ENCODE measurements at regions not wholly inside any gene's neighbourhood (a gene's known extent, or its start where the extent isn't known, plus 50 kb on each side); places are given as distances from the start of the nearest gene placed in this dataset.

- TF ChIP-seq CTCF (conservative IDR thresholded peaks at IDR 0.05) (no peak), ZFX (IDR thresholded peaks at IDR 0.05) (no peak)
- H3K27ac ChIP-seq = no peak overlapping the region
Observed at GRCh38 chr4:128690011-128690410, 119.5 kb upstream of the JADE1 start.

GRCh38 chr4:128688846-128689437, 120.6 kb upstream of the JADE1 start:
- H3K27ac ChIP-seq = no peak overlapping the region
- TF ChIP-seq ZFX (IDR thresholded peaks at IDR 0.05) = no peak
- no peak for TF ChIP-seq CTCF (conservative IDR thresholded peaks at IDR 0.05)

GRCh38 chr4:128688033-128688721, 121.3 kb upstream of the JADE1 start:
- H3K27ac ChIP-seq = no peak overlapping the region
- no peak for TF ChIP-seq CTCF (conservative IDR thresholded peaks at IDR 0.05)
- TF ChIP-seq ZFX (IDR thresholded peaks at IDR 0.05) = no peak

GRCh38 chr4:128686810-128687209, 122.7 kb upstream of the JADE1 start:
- TF ChIP-seq CTCF (conservative IDR thresholded peaks at IDR 0.05) = no peak
- no peak for TF ChIP-seq ZFX (IDR thresholded peaks at IDR 0.05)
- H3K27ac ChIP-seq = no peak overlapping the region

GRCh38 chr4:128686032-128686465, 123.5 kb upstream of the JADE1 start:
- no peak overlapping the region for H3K27ac ChIP-seq
- TF ChIP-seq ZFX (IDR thresholded peaks at IDR 0.05) (no peak), CTCF (conservative IDR thresholded peaks at IDR 0.05) (no peak)

- TF ChIP-seq ZFX (IDR thresholded peaks at IDR 0.05) = no peak
- TF ChIP-seq CTCF (conservative IDR thresholded peaks at IDR 0.05) = no peak
- H3K27ac ChIP-seq = no peak overlapping the region
Observed at GRCh38 chr4:128684016-128684415, 125.5 kb upstream of the JADE1 start.

GRCh38 chr4:128682942-128683666, 126.4 kb upstream of the JADE1 start:
- H3K27ac ChIP-seq = no peak overlapping the region
- TF ChIP-seq CTCF (conservative IDR thresholded peaks at IDR 0.05) (no peak), ZFX (IDR thresholded peaks at IDR 0.05) (no peak)
